CD4-positive, alpha-beta T cell (primary cell): ENCODE measurements at regions not wholly inside any gene's neighbourhood (a gene's known extent, or its start where the extent isn't known, plus 50 kb on each side); places are given as distances from the start of the nearest gene placed in this dataset.

Experiments used
- ATAC-seq: fragments of 200-7000 bp; cut with Tn5 transposase; one replicate; pipeline ENCODE4 v1.10.0; 2022; ENCODE audit warnings: mild to moderate bottlenecking; ENCODE audit not compliant: poor library complexity
- CTCF ChIA-PET: fragments of 350-600 bp; sonication (Branson Sonifier 250); formaldehyde crosslinking; loops from one replicate; lab custom pipeline; 2021; ENCODE audit warnings: antibody characterized with exemption, inconsistent platforms; lab: Charles Lee
- POLR2A ChIA-PET: fragments of 350-600 bp; sonication (Branson Sonifier 250); formaldehyde crosslinking; loops from one replicate; lab custom pipeline; 2021; ENCODE audit warnings: antibody characterized with exemption, inconsistent platforms; lab: Charles Lee
- DNase-seq, 14 experiments: peaks; one replicate each; pipeline ENCODE4 v3.0.0-alpha.2; 2013 to 2020; ENCODE audit warnings: mixed read lengths in 2 of 14
- H3K27ac ChIP-seq, 2 donors: one replicate each; pipeline versions ENCODE4 v1.5.1 to v1.7.0; 2013; ENCODE audit warnings: low read length in 2 of 2, low read depth in 1 of 2, mild to moderate bottlenecking in 1 of 2
- H3K27me3 ChIP-seq, 2 experiments: 1 replicate in 1 of 2; 2 replicates in 1 of 2; pipeline versions ENCODE4 v1.6.1 to v1.7.0; 2013; ENCODE audit warnings: low read length in 2 of 2, control low read depth in 1 of 2, mild to moderate bottlenecking in 1 of 2, moderate library complexity in 1 of 2; ENCODE audit not compliant: insufficient read depth in 2 of 2, control insufficient read depth in 1 of 2
- H3K36me3 ChIP-seq: one replicate; pipeline ENCODE4 v1.6.1; 2013; ENCODE audit warnings: low read length, control low read depth; ENCODE audit not compliant: insufficient read depth
- H3K4me1 ChIP-seq: one replicate; pipeline ENCODE4 v1.6.1; 2013; ENCODE audit warnings: low read length, control low read depth; ENCODE audit not compliant: insufficient read depth
- H3K4me3 ChIP-seq: one replicate; pipeline ENCODE4 v1.5.1; 2013; ENCODE audit warnings: mild to moderate bottlenecking, low read length, moderate library complexity
- H3K9me3 ChIP-seq, 2 experiments: 1 replicate in 1 of 2; 2 replicates in 1 of 2; pipeline versions ENCODE4 v1.6.1 to v1.7.0; 2013; ENCODE audit warnings: low read length in 2 of 2, mild to moderate bottlenecking in 2 of 2, control low read depth in 1 of 2, moderate library complexity in 1 of 2; ENCODE audit not compliant: control insufficient read depth in 1 of 2, insufficient read depth in 1 of 2
- H3K27ac Mint-ChIP-seq: one replicate; pipeline ENCODE4 v1.8.0; 2020; ENCODE audit warnings: mixed read lengths
- H3K27me3 Mint-ChIP-seq: one replicate; pipeline ENCODE4 v1.8.0; 2021; ENCODE audit warnings: mixed read lengths
- H3K36me3 Mint-ChIP-seq: one replicate; pipeline ENCODE4 v1.8.0; 2021; ENCODE audit warnings: low read depth, mixed read lengths
- H3K4me1 Mint-ChIP-seq: one replicate; pipeline ENCODE4 v1.8.0; 2021; ENCODE audit warnings: low read depth, mixed read lengths
- H3K4me3 Mint-ChIP-seq: one replicate; pipeline ENCODE4 v1.8.0; 2020; ENCODE audit warnings: mild to moderate bottlenecking, mixed read lengths
- H3K9me3 Mint-ChIP-seq: one replicate; pipeline ENCODE4 v1.8.0; 2020; ENCODE audit warnings: mixed read lengths
- intact Hi-C, 2 experiments: fragments of 100-400 bp; cut with DNase I in 1 of 2; cut with micrococcal nuclease in 1 of 2; formaldehyde crosslinking; loops; one replicate each; pipeline versions ENCODE4 v1.15.1 to v1.9.0; 2023 to 2025; cut with DNase I, micrococcal nuclease
- TF ChIP-seq, protein P1 (sequence below): fragments of 200-600 bp; IDR thresholded peaks from one replicate; pipeline ENCODE4 v1.8.0; 2022; ENCODE audit warnings: antibody characterized with exemption, mild to moderate bottlenecking

DNA sequence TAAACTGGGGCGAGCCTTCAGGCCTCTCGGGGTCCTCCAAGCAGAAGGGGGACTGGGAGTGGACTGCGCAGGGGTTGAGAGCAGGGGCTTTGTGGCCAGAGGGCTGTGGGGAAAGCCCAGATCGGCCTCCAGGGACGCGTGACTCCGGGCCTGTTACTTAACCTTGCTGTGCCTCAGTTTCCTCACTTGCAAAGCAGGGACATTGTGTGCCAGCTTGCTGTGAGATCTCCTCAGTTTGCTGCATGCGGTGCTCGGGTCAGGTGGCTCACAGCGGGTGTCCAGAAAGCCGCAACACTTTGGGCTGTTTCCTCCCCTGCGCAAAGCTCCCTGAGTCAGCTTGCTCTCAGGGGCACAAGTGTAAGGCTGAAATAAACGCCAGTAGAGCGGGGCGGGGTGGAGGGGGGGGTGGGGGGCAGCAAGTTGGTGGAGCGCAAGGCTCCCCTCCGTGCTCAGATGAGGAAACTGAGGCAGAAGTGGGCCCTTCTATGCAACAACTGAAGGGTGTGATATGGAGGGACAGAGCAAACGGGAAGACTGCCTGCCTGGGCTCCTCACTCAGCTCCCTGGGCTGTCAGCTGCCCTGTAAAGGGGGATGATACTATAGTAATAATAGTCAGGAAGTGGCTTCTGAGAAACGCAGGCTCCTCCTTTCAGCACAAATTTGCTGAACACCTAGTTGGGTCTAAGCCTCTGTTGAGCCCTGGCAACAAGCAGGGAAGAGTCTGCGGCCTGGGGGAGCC, 101.0 kb downstream of the HMX1 start:
- TF ChIP-seq, protein P1, sequence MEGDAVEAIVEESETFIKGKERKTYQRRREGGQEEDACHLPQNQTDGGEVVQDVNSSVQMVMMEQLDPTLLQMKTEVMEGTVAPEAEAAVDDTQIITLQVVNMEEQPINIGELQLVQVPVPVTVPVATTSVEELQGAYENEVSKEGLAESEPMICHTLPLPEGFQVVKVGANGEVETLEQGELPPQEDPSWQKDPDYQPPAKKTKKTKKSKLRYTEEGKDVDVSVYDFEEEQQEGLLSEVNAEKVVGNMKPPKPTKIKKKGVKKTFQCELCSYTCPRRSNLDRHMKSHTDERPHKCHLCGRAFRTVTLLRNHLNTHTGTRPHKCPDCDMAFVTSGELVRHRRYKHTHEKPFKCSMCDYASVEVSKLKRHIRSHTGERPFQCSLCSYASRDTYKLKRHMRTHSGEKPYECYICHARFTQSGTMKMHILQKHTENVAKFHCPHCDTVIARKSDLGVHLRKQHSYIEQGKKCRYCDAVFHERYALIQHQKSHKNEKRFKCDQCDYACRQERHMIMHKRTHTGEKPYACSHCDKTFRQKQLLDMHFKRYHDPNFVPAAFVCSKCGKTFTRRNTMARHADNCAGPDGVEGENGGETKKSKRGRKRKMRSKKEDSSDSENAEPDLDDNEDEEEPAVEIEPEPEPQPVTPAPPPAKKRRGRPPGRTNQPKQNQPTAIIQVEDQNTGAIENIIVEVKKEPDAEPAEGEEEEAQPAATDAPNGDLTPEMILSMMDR, result no peak
- no peak overlapping the region for H3K27ac Mint-ChIP-seq
- intact Hi-C loops, result no loop called here
- H3K9me3 Mint-ChIP-seq, result no peaks in the 10 kb centered on the region
- POLR2A ChIA-PET, result no interaction called here
- no peak overlapping the region for H3K27ac ChIP-seq
- H3K36me3 ChIP-seq, result no peaks in the 10 kb centered on the region
- ATAC-seq (no peak), DNase-seq (no peak)
- no peak overlapping the region for H3K4me3 ChIP-seq
- H3K36me3 Mint-ChIP-seq, result no peaks in the 10 kb centered on the region
- H3K4me1 ChIP-seq, result no peaks in the 10 kb centered on the region
- CTCF ChIA-PET, result no interaction called here
- H3K27me3 ChIP-seq, result peaks cover 0 to 2% of the 10 kb centered on the region in 2 experiments
- peaks cover 0 to 12% of the 10 kb centered on the region in 2 experiments for H3K9me3 ChIP-seq
- no peaks in the 10 kb centered on the region for H3K4me1 Mint-ChIP-seq
- H3K4me3 Mint-ChIP-seq, result no peak overlapping the region
- H3K27me3 Mint-ChIP-seq, result no peaks in the 10 kb centered on the region

DNA sequence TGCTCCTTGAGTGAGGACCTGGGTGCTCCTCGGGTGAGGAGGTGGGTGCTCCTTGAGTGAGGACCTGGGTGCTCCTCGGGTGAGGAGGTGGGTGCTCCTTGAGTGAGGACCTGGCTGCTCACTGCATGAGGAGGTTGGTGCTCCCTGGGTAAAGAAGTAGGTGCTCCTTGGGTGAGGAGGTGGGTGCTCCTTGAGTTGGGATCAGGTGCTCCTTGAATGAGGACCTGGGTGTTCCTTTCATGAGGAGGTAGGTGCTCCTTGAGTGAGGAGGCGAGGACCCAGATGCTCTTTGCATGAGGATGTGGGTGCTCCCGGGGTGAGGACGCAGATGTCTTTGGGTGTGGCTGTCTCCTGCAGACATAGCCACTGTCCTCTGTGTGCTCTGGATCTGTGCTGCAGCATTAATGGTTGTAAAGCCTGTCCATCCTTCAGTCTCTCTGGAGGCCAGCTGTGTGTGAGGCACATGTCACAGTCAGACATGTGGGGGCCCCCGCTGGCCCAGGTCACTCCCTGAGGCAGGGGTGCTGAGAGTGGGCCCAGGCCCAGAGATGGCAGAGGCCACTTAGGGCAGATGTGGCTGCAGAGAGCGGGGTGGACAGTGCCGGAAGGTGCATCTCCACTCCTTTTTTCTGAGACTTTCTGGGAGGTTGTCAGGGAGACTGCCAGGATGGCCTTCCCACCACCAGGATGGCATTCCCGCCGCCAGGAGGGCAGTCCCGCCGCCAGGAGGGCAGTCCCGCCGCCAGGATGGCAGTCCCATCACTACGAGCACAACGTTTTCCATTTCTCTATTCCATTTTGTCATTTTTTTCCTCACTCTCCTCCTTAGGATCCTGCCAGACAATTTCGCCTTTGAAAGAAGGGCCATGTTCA, 101.8 kb downstream of the HMX1 start:
- Histone ChIP-seq H3K36me3 (no peaks in the 10 kb centered on the region), H3K4me1 (no peaks in the 10 kb centered on the region), H3K4me3 (no peak overlapping the region), H3K27ac (no peak overlapping the region), H3K9me3 (peaks cover 0 to 12% of the 10 kb centered on the region in 2 experiments), H3K27me3 (peaks cover 0 to 2% of the 10 kb centered on the region in 2 experiments)
- H3K36me3 Mint-ChIP-seq, result no peaks in the 10 kb centered on the region
- POLR2A ChIA-PET, result no interaction called here
- CTCF ChIA-PET, result no interaction called here
- no peak for DNase-seq
- H3K27ac Mint-ChIP-seq, result no peak overlapping the region
- no peak for ATAC-seq
- no peaks in the 10 kb centered on the region for H3K9me3 Mint-ChIP-seq
- intact Hi-C loops, result no loop called here
- TF ChIP-seq, protein P1, result no peak
- H3K4me3 Mint-ChIP-seq, result no peak overlapping the region
- H3K4me1 Mint-ChIP-seq, result no peaks in the 10 kb centered on the region
- no peaks in the 10 kb centered on the region for H3K27me3 Mint-ChIP-seq

DNA sequence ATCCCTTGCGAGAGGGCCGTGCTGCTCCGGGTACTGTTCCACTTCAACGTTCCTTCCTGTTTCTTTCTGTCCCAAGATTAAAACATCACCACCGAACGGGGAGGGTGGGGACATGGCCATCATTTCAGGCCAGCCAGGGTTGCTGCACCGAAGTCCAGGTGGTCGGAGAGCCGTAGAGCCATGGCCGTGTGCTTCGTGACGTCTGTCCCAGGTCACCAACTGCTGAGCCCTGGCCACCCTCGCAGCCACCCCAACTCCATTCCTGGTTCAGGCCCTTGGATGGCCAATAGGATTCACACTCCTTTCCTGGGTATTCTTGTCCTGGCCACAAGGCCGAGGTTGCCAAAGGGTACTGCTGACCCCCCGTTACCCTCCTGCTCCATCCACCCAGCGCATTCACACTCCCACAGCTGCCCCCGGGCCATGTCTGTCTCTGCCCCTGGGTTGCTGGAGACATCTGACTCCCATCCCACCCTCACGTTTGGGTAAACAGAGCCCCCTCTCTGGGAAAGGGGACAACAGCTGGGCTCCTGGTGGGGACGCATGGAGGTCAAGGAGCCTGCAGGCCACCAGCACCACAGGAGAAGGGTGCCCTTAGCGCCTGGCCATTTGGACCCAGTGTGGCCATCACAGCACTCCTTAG, 103.2 kb downstream of the HMX1 start:
- no peak overlapping the region for H3K27ac Mint-ChIP-seq
- Histone ChIP-seq H3K4me3 (no peak overlapping the region), H3K27ac (no peak overlapping the region), H3K27me3 (peaks cover 0 to 2% of the 10 kb centered on the region in 2 experiments), H3K4me1 (no peaks in the 10 kb centered on the region), H3K9me3 (peaks cover 0 to 23% of the 10 kb centered on the region in 2 experiments), H3K36me3 (no peaks in the 10 kb centered on the region)
- no peaks in the 10 kb centered on the region for H3K36me3 Mint-ChIP-seq
- TF ChIP-seq, protein P1, result no peak
- H3K27me3 Mint-ChIP-seq, result no peaks in the 10 kb centered on the region
- CTCF ChIA-PET, result no interaction called here
- POLR2A ChIA-PET, result no interaction called here
- intact Hi-C loops, result no loop called here
- H3K9me3 Mint-ChIP-seq, result no peaks in the 10 kb centered on the region
- no peaks in the 10 kb centered on the region for H3K4me1 Mint-ChIP-seq
- no peak overlapping the region for H3K4me3 Mint-ChIP-seq
- no peak for DNase-seq
- ATAC-seq, result no peak
